ENCODE measurements at regions not wholly inside any gene's neighbourhood (a gene's known extent, or its start where the extent isn't known, plus 50 kb on each side); places are given as distances from the start of the nearest gene placed in this dataset.
"Not testable (repeated sequence)": the region's sequence is repeated elsewhere in the genome, so short reads cannot be mapped to it uniquely, and the experiment has no call there.

- no peak for DNase-seq (ENCODE audit: low read depth)
These were observed 70.9 kb upstream of the CHST15 start for GRCh38 chr10:124164264-124164663.

GRCh38 chr10:124162774-124163354, 69.5 kb upstream of the CHST15 start:
- DNase-seq (ENCODE audit: low read depth) = no peak

GRCh38 chr10:124162136-124162535, 68.7 kb upstream of the CHST15 start:
- DNase-seq (ENCODE audit: low read depth) = no peak

- DNase-seq (ENCODE audit: low read depth) = no peak
These were observed 68.2 kb upstream of the CHST15 start for GRCh38 chr10:124161601-124162000.

GRCh38 chr10:124160943-124161582, 67.7 kb upstream of the CHST15 start:
- DNase-seq (ENCODE audit: low read depth) = no peak

GRCh38 chr10:124160176-124160575, 66.8 kb upstream of the CHST15 start:
- no peak for DNase-seq (ENCODE audit: low read depth)

GRCh38 chr10:124159153-124159552, 65.8 kb upstream of the CHST15 start:
- no peak for DNase-seq (ENCODE audit: low read depth)

GRCh38 chr10:124158592-124158991, 65.2 kb upstream of the CHST15 start:
- DNase-seq (ENCODE audit: low read depth) = no peak

- DNase-seq (ENCODE audit: low read depth) = no peak
These were observed 63.9 kb upstream of the CHST15 start for GRCh38 chr10:124157271-124157681.

- DNase-seq (ENCODE audit: low read depth) = no peak
These were observed 63.3 kb upstream of the CHST15 start for GRCh38 chr10:124156524-124157260.

- DNase-seq (ENCODE audit: low read depth) = no peak
These were observed 62.5 kb upstream of the CHST15 start for GRCh38 chr10:124155781-124156435.

- peak; percentile 38 for DNase-seq (ENCODE audit: low read depth)
These were observed 59.8 kb upstream of the CHST15 start for GRCh38 chr10:124153023-124153826.

GRCh38 chr10:124152139-124153022, 59.0 kb upstream of the CHST15 start:
- DNase-seq (ENCODE audit: low read depth) = no peak

GRCh38 chr10:124151466-124152095, 58.2 kb upstream of the CHST15 start:
- no peak for DNase-seq (ENCODE audit: low read depth)

GRCh38 chr10:124150807-124151417, 57.5 kb upstream of the CHST15 start:
- no peak for DNase-seq (ENCODE audit: low read depth)

- DNase-seq (ENCODE audit: low read depth) = no peak
These were observed 56.9 kb upstream of the CHST15 start for GRCh38 chr10:124150189-124150806.

GRCh38 chr10:124149189-124150042, 56.0 kb upstream of the CHST15 start:
- no peak for DNase-seq (ENCODE audit: low read depth)

GRCh38 chr10:124148509-124149188, 55.3 kb upstream of the CHST15 start:
- DNase-seq (ENCODE audit: low read depth) = not testable (repeated sequence)

All from T-helper 22 cell (primary cell).